NCI-H2107 treated with DMSO at 0.1 percent for 48 hours (cell line): ENCODE measurements at regions not wholly inside any gene's neighbourhood (a gene's known extent, or its start where the extent isn't known, plus 50 kb on each side); places are given as distances from the start of the nearest gene placed in this dataset.
"Not testable (repeated sequence)": the region's sequence is repeated elsewhere in the genome, so short reads cannot be mapped to it uniquely, and the experiment has no call there.

Experiments used
- DNase-seq: peaks from one replicate; lab custom pipeline; 2025; ENCODE audit not compliant: unreplicated experiment; lab: John Stamatoyannopoulos, UW

DNA sequence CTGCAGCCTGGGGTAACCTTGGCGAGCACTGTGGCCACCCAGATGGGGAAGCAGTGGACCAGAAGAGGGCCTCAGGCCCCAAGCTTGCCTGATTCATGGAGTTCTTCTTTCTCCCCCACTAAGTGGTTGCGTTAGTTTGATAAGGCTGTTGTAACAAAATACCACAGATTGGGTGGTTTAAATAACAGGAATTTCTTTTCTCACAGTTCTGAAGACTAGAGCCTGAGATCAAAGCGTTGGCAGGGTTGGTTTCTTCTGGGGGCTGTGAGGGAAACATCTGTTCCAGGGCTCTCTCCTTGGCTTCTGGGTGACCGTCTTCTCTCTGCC, 105.7 kb upstream of the GATB start:
- no peak for DNase-seq

- no peak for DNase-seq
Measured at GRCh38 chr4:151865744-151866591, 105.2 kb upstream of the GATB start.

DNA sequence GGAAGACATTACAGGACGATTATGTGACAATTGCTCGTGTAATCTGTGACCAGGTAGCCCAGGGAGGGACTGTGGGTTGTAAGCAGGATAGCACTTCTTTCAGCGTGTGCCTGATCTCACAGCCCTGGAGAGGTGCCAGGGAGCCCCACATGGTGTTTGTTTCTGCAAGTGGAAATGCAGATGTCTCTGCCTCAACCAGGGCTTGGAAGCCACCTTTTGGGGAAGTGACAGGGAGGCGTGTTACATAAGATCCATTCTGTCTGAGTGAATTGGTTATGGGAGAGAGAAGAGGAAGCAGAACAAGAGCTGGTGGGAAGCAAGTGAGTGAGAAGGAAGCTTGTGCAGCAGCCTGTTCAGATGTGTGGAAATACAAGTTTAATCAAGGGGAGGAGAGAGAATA, 104.5 kb upstream of the GATB start:
- DNase-seq, result no peak

GRCh38 chr4:151864068-151864467, 103.3 kb upstream of the GATB start:
- DNase-seq, result no peak

GRCh38 chr4:151862766-151863165, 102.0 kb upstream of the GATB start:
- DNase-seq, result no peak

DNA sequence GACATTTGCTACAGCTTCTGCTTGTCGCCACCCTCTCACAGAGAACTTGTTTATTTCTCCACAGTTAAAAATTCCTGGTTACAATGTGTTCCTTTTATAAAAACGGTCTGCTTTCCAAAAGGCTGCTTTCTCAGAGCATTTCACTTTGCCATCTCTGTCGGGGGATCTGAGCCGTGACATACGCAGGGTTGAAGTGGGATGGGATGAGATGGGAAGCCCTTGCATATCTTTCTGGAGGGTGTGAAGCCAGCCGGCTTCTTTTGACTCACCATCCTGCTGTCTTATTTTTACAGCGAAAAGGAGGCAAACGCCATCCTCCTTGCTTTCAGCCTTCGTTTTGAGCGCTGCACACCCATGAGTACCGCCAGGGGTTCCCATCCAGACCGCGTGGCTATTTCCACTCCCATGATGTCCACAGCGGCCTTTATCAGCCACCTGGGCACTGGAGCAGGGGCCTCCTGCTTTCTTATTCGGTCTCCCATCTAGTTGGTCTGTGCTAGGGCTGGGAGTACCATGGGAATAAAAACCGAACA, 99.8 kb upstream of the GATB start:
- DNase-seq, result no peak

DNA sequence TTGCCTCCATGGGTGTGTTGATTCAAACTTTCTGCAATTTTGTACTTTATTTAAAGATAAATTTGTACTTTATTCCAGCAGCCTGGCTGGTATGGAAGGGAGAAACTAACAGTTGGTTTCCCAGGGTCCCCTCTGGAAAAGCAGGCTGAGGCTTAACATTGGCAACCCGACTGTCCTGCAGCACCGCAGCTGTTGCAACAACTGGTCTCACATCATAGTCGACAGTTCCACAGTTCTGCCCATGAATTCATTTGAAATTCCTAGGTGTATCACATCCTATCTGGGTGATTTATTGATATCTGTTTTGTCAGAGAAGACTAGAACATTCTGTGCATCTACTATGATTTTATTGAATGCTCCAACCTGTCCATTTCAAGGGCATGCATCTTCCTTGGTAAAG, 98.8 kb upstream of the GATB start:
- no peak for DNase-seq

GRCh38 chr4:151858356-151858755, 97.5 kb upstream of the GATB start:
- DNase-seq, result no peak

DNA sequence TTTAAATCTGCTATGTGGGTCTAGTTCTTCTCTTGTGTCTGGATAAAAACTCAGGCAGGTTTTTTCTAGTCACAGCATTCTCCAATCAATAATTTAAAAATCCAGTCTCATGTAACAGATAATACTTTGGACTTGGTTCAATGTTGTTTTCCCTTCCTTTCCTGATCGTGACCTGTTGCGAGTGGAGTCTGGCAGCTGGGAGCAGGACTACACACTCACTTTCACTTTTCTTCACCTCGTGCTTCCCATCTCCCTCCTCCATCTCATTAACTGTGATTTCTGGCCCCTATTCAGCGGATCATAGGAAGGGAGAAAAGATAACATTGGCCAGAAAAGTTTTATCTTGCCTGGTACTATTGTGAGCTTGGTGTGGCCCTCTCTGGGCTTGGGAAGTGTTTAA, 96.6 kb upstream of the GATB start:
- DNase-seq, result no peak

GRCh38 chr4:151855747-151856146, 94.9 kb upstream of the GATB start:
- DNase-seq, result no peak

DNA sequence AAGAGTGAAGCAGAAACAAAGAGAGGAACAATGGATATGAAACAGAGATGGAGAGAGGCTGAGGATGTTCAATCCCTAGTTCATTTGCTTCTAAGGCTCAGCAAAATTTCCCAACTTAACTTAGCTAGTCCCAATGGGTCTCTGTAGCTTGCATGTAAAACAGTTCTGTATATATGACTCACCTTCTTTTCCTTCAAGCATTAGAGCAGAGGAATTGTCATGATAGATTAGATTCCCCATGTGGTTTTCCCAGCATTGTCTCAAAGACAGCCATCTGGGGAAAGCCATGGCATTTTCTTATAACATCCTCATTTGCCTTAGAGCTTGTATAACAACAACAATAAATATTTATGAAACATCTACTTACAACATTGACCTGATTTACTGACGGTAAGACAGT, 93.9 kb upstream of the GATB start:
- DNase-seq, result no peak

DNA sequence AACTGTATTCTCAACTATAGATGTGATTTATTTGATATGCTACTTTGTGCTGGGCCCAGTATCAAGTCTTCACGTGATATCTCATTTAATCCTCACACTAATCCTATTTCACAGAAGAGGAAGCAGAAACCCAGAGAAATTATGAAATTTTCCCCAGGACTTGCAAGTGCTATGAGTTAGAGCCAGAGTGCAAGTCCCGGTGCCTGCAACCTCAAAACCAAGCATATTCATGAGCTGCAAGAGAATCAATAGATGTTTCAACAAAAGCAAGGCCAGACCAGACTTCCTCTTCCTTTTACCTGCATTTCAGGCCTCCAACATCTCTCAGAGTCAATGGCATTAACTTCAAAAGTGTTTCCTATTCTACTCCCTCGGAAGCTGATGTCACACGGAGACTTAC, 92.2 kb upstream of the GATB start:
- DNase-seq, result no peak

DNA sequence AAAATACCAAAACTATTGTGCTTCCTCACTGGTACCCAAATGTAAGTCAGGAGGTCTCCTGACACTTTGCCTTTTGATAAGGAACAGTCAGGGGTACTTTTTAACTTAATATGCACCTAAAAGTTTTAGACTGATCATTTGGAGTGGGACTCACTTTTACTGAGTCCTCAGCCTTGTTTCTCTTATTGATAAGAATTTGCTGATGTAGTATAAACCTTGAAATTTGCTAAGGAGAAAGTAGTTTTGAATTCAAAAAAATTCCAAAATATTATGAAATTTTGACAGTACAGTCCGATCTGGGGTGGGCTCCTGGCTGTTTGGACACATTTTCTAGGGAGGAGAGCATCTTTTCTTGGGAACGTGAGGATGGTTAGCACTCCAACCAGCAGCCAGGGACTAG, 91.4 kb upstream of the GATB start:
- no peak for DNase-seq

DNA sequence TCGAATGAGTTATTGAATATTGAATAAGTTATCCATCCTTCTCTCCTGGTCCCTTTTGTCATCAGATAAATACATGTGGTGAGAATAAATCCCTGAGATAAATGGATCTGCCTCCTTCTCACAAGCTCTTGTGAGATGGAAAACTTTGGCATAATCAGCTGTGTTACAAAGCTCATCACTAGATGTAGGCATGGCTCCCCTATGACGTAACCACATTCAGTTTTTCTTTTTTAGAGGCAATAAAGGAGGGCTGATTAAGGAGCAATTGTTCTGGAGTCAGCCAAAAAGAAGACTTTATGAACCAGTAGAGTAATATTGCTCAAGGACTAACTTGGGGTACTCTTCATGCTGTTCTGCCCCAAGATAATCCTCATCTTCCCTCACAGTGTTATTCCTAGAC, 90.5 kb upstream of the GATB start:
- DNase-seq, result no peak

GRCh38 chr4:151850791-151851213, 90.0 kb upstream of the GATB start:
- no peak for DNase-seq

DNA sequence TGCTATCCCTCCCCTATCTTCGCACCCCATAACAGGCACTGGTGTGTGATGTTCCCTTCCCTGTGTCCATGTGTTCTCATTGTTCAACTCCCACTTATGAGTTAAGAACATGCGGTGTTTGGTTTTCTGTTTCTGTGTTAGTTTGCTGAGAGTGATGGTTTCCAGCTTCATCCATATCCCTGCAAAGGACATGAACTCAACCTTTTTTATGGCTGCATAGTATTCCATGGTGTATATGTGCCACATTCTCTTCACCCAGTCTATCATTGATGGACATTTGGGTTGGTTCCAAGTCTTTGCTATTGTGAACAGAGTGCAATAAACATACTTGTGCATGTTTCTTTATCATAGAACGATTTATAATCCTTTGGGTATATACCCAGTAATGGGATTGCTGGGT, 84.7 kb upstream of the GATB start:
- DNase-seq, result not testable (repeated sequence)

DNA sequence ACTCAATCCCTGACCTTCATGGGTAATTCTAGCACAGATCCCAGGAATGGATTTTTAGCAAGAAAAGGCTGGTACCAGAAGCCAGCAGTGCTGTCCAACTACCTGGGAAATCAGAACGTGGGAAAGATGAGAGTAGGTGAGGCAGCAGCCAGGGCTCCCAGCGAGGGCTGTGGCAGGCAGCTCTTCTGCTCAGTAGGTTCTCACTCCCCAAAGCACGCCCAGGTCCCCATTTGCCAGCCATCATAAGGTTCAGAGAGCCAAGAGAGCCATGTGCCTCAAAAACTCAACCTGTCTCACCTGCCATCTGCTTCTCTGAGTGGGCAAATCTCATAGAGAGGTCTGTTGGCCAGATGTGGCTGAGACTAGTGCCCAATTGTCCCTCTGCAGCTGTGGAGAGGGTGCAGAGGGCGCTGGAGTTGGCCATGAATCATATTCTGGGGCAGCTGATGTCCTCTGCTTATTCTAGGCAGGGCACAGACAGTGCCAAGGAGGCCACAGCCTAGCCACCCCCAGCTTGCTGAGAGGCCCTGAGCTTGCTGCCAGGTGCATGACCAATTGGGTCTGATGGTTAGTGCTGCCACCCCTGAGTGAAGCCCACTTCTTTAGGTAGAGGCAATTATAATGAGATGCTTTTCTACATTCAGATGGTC, 81.7 kb upstream of the GATB start:
- no peak for DNase-seq

DNA sequence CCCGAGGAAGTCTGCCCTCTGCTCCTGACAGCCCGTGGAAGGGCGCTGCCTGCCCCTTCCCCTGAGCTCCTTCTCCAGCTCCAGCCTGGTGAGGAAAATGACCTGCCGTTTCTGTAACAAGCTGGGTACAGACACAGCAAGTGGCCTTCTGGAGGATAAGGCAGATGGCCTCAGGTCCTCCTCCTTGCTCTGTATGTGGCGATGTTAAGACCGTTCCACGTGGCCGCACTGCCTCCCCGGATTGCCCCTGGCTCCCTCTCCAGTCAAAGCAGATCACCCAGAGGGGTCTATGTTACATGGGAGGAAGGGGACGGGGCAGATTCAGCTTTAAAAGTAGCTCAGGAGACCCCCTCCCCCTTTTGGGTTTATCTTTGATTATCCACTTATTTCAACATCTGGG, 80.3 kb upstream of the GATB start:
- no peak for DNase-seq

DNA sequence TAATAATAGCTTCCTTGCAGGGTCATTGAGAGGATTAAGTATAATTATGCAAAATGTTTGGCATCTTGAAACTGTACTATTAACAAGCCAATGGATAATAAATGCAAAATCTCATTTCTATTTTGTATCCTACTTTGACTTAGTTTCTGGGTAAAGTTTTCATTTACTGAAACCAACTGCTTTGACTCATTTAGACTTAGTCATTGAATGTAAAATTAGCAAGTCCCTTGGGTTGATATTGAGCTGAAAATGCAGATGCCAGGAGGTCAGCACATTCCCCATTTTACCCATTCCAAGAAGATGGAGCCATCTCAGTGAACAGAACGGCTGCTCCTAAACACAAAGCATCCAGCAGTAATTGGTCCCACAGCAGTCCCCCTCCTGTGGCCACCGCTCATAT, 74.7 kb upstream of the GATB start:
- DNase-seq, result no peak

- no peak for DNase-seq
Measured at GRCh38 chr4:151833174-151833573, 72.4 kb upstream of the GATB start.

GRCh38 chr4:151831526-151831925, 70.7 kb upstream of the GATB start:
- no peak for DNase-seq

- DNase-seq, result no peak
Measured at GRCh38 chr4:151830168-151830567, 69.4 kb upstream of the GATB start.

- DNase-seq, result no peak
Measured at GRCh38 chr4:151829309-151829708, 68.5 kb upstream of the GATB start.
